Aorta (tissue), 5 donors: ENCODE measurements at regions not wholly inside any gene's neighbourhood (a gene's known extent, or its start where the extent isn't known, plus 50 kb on each side); places are given as distances from the start of the nearest gene placed in this dataset.

Experiments
- ATAC-seq: fragments of 200-7000 bp; cut with Tn5 transposase; one replicate; pipeline ENCODE4 v1.9.1; 2022; ENCODE audit warnings: moderate library complexity; ENCODE audit not compliant: low FRiP score
- DNase-seq, 2 donors: peaks; one replicate each; pipeline ENCODE4 v3.0.0-alpha.2; 2020
- H3K27ac ChIP-seq, 2 donors: one replicate each; pipeline ENCODE4 v1.5.1; 2013; ENCODE audit warnings: low read length in 2 of 2, mild to moderate bottlenecking in 2 of 2, moderate library complexity in 2 of 2, control low read depth in 1 of 2, inconsistent platforms in 1 of 2, low read depth in 1 of 2
- H3K27me3 ChIP-seq, 2 donors: one replicate each; pipeline ENCODE4 v1.6.1; 2013; ENCODE audit warnings: control low read depth in 1 of 2, low read length in 1 of 2, mild to moderate bottlenecking in 1 of 2, moderate library complexity in 1 of 2; ENCODE audit not compliant: insufficient read depth in 2 of 2, control insufficient read depth in 1 of 2
- H3K36me3 ChIP-seq, 2 donors: one replicate each; pipeline ENCODE4 v1.6.1; 2013; ENCODE audit warnings: control low read depth in 1 of 2, low read length in 1 of 2, mild to moderate bottlenecking in 1 of 2; ENCODE audit not compliant: insufficient read depth in 2 of 2, control insufficient read depth in 1 of 2
- H3K4me1 ChIP-seq, 2 donors: one replicate each; pipeline ENCODE4 v1.6.1; 2013; ENCODE audit warnings: low read length in 2 of 2, control low read depth in 1 of 2, mild to moderate bottlenecking in 1 of 2, moderate library complexity in 1 of 2; ENCODE audit not compliant: insufficient read depth in 2 of 2, control insufficient read depth in 1 of 2
- H3K4me3 ChIP-seq, 2 donors: one replicate each; pipeline ENCODE4 v1.5.1; 2013; ENCODE audit warnings: low read length in 2 of 2, control low read depth in 1 of 2, mild to moderate bottlenecking in 1 of 2
- H3K9me3 ChIP-seq: one replicate; pipeline ENCODE4 v1.6.1; 2013; ENCODE audit warnings: mild to moderate bottlenecking, low read length; ENCODE audit not compliant: control insufficient read depth
- WGBS, 2 donors: extraction: QIAGEN DNeasy Blood & Tissue Kit; methylation state at CpG; one replicate each; pipeline ENCODE4 v1.1.7; 2013; 5-methylcytosine and 5-hydroxymethylcytosine counted together
- intact Hi-C, 2 donors: fragments of 100-400 bp; cut with DNase I; formaldehyde crosslinking; loops; one replicate each; pipeline versions ENCODE4 v1.14.2 to v1.15.0; 2022
- donor health status: healthy with polysubstance abuse.
- donor health status: Bipolar disorder and iron deficiency.
- donor health status: DM: no; HTN: no; CAD: no.
- donor health status: DM: no; HTN: no; CAD: no.
- donor health status: DM: yes; HTN: yes; CAD: no.

DNA sequence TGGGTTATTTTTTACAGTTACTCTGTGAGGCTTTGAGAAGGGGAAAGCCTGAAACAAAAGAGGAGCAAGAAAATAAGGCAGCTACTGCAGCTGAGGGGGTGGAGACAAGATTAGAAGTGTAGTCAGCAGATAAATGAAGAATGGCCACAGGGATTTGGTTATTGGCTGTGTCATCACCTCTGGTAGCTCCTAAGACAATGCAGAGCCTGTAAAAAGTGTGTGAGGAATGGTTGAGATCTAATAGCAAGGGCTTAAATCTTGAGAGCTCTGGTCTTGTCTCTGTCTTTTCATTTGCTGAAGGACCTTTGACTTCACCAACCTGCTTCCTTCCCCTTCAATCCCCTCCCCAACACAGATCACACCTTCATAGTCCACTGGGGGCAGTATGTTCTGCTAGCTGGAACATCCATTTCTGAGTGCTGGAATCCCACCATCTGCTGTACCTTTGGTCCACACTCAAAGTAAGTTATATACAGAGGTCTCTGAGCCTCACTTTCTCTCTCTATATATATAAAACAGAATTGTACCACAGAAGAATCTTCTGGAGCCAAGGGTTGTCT, 213.7 kb upstream of the ZIC3 start:
- Histone ChIP-seq H3K4me3 (no peak overlapping the region), H3K36me3 (no peaks in the 10 kb centered on the region), H3K27ac (no peak overlapping the region), H3K4me1 (no peaks in the 10 kb centered on the region), H3K27me3 (no peaks in the 10 kb centered on the region), H3K9me3 (no peaks in the 10 kb centered on the region)
- ATAC-seq (no peak), DNase-seq (no peak)
- intact Hi-C loops, result no loop called here

DNA sequence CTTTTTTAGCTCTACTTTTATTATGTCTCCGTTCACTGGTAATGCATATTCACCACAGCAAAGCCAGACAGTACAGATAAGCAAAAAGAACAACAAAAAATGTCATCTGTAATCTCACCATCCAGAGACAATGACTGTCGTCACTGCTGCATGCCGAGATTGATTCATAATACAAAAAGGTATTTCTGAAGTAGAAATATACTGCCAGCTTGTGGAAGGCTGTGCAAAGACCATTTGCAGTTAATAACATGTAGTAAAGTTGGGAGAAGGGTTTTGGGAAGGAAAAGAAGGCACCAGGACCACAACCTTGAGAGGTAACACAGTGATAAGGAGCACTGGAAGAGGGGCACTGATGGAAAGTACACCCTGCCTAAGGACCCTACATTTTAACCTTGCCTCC, 223.0 kb upstream of the ZIC3 start:
- no peaks in the 10 kb centered on the region for H3K4me1 ChIP-seq
- no peaks in the 10 kb centered on the region for H3K36me3 ChIP-seq
- no peak overlapping the region for H3K4me3 ChIP-seq
- ATAC-seq, result no peak
- no peak for DNase-seq
- H3K27ac ChIP-seq, result no peak overlapping the region
- 59% methylated on average over 3 of the region's 3 CpGs for WGBS, 2 donors
- no peaks in the 10 kb centered on the region for H3K9me3 ChIP-seq
- intact Hi-C loops, result no loop called here
- no peaks in the 10 kb centered on the region for H3K27me3 ChIP-seq

DNA sequence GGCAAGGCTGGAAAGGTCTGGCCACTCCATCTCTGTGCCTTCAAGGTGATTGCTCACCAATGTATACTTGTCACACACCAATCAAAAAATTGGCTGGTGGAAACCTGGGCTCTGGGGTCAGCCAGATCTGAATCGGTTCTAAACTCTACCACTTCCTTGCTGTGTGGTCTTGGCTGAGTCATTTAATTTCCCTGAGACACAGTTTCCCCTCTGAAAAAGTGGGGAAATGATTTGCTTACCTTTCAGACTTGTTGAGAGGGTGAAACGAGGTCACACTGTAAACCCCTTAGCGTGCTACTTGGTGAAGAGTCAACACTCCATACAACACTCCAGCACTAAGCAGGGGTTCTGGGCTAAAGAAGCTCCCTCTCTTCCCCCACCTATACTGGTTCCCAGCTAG, 252.3 kb upstream of the ZIC3 start:
- H3K4me1 ChIP-seq, result no peaks in the 10 kb centered on the region
- H3K4me3 ChIP-seq, result no peak overlapping the region
- intact Hi-C loops, result no loop called here
- no peaks in the 10 kb centered on the region for H3K36me3 ChIP-seq
- WGBS, 2 donors, result 69 to 72% methylated on average over 3 of the region's 3 CpGs
- DNase-seq, result no peak
- no peak for ATAC-seq
- no peaks in the 10 kb centered on the region for H3K27me3 ChIP-seq
- no peaks in the 10 kb centered on the region for H3K9me3 ChIP-seq
- no peak overlapping the region for H3K27ac ChIP-seq

DNA sequence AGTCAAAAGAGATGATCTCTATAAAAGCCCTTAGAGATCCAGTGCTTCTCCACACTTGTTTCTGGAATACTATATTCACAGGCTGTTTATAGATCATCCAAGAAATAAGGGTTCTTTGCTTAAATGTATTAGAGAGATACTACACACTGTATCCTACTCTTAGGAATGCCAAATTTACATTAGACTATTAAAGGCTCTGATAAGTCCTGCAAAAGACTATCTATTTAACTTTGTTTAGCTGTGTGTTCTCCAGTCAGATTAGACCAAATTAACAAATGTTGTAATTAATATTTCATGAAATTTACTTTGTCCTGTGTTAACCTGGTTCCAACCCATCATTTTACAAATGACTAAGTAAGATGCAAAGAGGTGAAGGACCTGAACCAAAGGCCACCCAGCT, 260.5 kb upstream of the ZIC3 start:
- H3K27ac ChIP-seq, result no peak overlapping the region
- no peaks in the 10 kb centered on the region for H3K4me1 ChIP-seq
- H3K27me3 ChIP-seq, result no peaks in the 10 kb centered on the region
- intact Hi-C loops, result no loop called here
- H3K9me3 ChIP-seq, result no peaks in the 10 kb centered on the region
- ATAC-seq (no peak), DNase-seq (no peak)
- H3K36me3 ChIP-seq, result no peaks in the 10 kb centered on the region
- no peak overlapping the region for H3K4me3 ChIP-seq

DNA sequence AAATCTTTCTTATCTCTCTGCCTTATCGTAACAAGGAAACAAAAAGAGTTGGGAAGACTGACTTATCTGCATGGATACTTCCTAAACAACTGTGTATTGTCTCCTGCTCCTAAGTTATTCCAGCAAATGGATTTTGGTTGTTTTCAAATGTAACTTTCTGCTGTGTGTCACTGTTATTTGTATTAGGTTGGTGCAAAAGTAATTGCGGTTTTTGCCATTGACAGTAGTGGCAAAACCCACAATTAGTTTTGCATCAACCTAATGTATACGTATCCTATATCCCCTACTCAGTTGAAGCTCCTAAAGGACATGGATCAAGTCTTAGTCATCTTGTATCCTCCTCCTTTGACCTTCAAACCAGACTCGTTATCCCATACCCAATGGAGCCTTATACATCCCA, 263.4 kb upstream of the GPR101 start:
- intact Hi-C loops, result no loop called here
- H3K27me3 ChIP-seq, result no peaks in the 10 kb centered on the region
- H3K4me1 ChIP-seq, result no peaks in the 10 kb centered on the region
- ATAC-seq, result no peak
- 71 to 78% methylated on average over 4 of the region's 4 CpGs for WGBS, 2 donors
- no peaks in the 10 kb centered on the region for H3K36me3 ChIP-seq
- H3K27ac ChIP-seq, result no peak overlapping the region
- no peak overlapping the region for H3K4me3 ChIP-seq
- no peak for DNase-seq
- no peaks in the 10 kb centered on the region for H3K9me3 ChIP-seq

DNA sequence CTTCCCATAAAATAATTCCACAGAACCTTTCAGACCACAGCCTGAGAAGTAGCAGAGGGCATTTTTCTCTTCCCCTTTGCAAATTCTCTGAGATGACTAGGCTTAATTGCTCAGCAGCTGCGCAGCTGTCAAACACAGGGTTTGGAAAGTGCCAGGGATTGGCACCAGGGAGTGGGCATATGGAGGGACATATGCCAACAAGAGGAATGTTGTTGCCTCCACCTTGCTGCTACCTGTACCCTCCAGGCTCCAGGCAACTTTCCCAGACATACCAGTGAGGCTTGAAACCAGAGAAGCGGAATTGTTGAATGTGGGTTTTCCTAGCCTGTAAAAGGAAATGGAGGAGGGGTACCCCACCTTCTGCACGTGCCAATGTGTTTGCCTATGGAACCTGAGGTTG, 256.2 kb upstream of the GPR101 start:
- Histone ChIP-seq H3K9me3 (no peaks in the 10 kb centered on the region), H3K27ac (no peak overlapping the region), H3K36me3 (no peaks in the 10 kb centered on the region), H3K27me3 (peaks cover 0 to 3% of the 10 kb centered on the region in 2 donors), H3K4me3 (no peak overlapping the region), H3K4me1 (no peaks in the 10 kb centered on the region)
- DNase-seq, result no peak
- no peak for ATAC-seq
- WGBS, 2 donors, result 28 to 32% methylated on average over 3 of the region's 3 CpGs
- intact Hi-C loops, result no loop called here

DNA sequence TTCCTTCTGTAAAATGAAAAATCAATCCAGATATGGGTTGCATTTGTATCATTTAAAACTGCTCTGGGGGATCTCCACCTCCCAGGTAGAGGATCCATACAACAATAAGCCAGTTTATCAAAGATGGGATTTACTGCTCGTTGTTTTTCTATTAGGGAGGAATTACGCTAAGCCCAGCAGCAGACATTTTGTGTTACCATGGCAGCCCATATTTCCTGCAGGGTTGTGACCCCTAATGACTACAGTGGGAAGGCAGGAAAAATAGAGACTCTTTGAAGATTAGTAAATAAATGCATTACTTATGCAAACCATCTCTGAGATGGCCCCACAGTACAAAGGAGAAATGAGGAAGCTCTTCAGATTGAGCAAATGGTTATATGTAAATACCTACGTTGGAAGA, 253.4 kb upstream of the GPR101 start:
- Histone ChIP-seq H3K27ac (no peak overlapping the region), H3K4me3 (no peak overlapping the region), H3K27me3 (peaks cover 0 to 3% of the 10 kb centered on the region in 2 donors), H3K36me3 (no peaks in the 10 kb centered on the region), H3K9me3 (no peaks in the 10 kb centered on the region), H3K4me1 (no peaks in the 10 kb centered on the region)
- no peak for ATAC-seq
- DNase-seq, result no peak
- intact Hi-C loops, result no loop called here
- 39 to 45% methylated on average over 3 of the region's 3 CpGs for WGBS, 2 donors

DNA sequence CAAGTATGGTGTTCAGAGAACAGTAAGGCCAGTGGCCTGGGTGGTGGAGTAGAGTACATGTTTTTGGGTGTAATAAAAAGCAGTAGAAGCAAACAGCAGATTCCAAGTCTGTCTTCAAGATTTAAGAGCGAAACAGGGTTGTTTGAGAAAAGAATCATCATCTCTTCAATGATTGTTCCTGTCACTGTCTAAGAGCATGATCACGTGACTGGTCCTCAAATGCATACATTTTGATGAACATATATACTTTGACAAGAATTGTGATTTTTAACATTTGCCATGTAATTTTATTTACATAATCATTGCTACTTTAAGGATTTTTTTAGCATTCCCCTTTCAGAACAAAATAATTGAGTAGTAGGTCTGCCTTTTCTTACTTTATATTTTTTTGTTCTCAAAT, 252.6 kb upstream of the GPR101 start:
- Histone ChIP-seq H3K36me3 (no peaks in the 10 kb centered on the region), H3K27me3 (peaks cover 0 to 3% of the 10 kb centered on the region in 2 donors), H3K27ac (no peak overlapping the region), H3K9me3 (no peaks in the 10 kb centered on the region), H3K4me1 (no peaks in the 10 kb centered on the region), H3K4me3 (no peak overlapping the region)
- ATAC-seq, result no peak
- no peak for DNase-seq
- intact Hi-C loops, result no loop called here
- WGBS, 2 donors, result 54 to 88% methylated on average over 2 of the region's 2 CpGs

DNA sequence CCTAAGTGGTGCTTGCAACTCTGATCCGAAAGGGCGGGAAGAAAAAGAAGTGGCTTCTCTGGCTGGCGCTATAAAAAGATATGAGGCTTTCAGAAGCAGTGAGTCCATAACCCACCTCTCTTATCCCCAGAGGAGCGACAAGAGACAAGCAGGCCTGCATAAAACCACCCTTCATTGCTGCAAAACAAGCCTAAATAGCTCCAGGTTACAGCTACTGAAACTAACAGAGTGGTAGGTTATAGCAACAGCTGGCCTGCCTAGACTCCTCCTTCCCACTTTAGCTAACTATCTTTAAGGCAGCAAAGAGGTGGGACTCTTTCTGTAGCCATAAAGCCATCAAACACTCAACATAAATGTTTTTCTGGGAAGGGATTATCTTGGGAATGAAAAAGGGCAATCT, 245.0 kb upstream of the GPR101 start:
- DNase-seq (no peak), ATAC-seq (no peak)
- H3K9me3 ChIP-seq, result no peaks in the 10 kb centered on the region
- intact Hi-C loops, result no loop called here
- no peaks in the 10 kb centered on the region for H3K27me3 ChIP-seq
- 57 to 77% methylated on average over 4 of the region's 4 CpGs for WGBS, 2 donors
- H3K36me3 ChIP-seq, result no peaks in the 10 kb centered on the region
- H3K4me3 ChIP-seq, result no peak overlapping the region
- H3K27ac ChIP-seq, result no peak overlapping the region
- H3K4me1 ChIP-seq, result no peaks in the 10 kb centered on the region
